ENCODE measurements at regions not wholly inside any gene's neighbourhood (a gene's known extent, or its start where the extent isn't known, plus 50 kb on each side); places are given as distances from the start of the nearest gene placed in this dataset.
A peak's percentile ranks its signal among the peaks of the same experiment; 100 is the strongest.

DNA sequence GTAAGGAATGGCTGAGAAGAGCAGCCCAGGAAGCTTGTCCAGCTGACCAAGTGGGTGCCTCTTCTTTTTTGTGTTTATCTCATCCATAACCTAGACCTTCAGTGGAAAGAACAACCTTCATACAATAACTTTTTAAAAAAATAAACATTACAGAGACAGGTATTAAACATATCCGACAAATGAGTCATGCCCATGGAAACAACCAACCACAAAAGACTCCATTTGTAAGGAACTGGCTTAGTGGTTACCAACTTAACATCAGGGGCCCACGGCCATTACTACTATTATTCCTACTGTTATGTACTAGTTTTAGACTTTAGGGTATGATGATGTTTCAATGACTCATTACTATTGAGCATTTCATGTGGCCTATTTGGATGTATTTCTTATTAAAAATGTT, 191.7 kb upstream of the SERP2 start:
- no peak for DNase-seq (ENCODE audit: low spot score)

DNA sequence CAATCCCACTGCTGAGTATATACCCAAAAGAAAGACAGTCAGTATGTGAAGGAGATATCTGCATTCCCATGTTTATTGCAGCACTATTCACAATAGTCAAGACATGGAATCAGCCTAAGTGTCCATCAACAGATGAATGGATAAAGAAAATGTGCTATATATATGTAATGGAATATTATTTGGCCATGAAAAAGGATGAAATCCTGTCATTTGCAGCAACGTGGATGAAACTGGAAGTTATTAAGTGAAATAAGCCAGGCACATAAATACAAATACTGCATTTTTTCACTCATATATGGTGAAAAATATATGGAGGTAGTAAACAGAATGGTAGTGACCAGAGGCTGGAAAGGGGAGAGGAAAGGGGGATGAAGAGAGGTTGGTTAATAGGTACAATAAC, 188.9 kb upstream of the SERP2 start:
- no peak for DNase-seq (ENCODE audit: low spot score)

DNA sequence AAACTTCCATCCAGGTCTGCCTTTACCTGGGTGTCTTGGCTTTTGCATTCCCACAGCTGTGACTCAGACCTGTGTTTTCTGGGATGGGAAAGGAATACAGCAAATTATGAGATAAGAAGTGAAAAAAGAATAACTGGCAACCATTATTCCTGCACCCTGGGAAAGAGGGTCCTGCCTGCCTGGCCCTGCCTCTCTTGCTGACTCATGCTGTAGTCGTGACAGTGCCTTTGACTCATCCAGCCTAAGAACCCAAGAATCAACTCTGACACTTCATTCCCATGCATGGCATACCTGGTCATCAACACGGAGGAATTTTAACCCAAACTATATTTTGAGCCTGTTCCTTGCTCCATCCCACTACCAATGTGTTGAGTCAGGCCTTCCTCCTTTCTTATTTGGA, 185.4 kb upstream of the SERP2 start:
- peak; percentile 48 for DNase-seq (ENCODE audit: low spot score)

DNA sequence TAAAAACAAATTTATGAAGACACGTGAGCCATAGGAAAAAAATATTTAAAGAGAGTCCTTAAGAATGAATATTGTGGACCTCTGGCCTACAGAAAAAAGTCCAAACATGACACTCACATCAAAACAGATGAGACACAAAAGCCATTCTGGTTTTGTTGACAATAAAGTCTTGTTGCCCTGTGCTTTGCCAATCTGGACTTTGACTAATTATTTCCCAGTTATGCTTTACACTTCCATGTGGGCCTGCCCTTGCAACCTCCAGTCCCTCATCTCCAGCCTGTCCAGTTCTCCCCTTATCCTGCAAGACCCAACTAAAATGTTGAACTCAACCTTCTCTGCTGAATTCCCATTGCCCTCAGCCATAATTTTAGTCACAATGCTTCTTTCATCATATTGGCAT, 184.5 kb upstream of the SERP2 start:
- no peak for DNase-seq (ENCODE audit: low spot score)

DNA sequence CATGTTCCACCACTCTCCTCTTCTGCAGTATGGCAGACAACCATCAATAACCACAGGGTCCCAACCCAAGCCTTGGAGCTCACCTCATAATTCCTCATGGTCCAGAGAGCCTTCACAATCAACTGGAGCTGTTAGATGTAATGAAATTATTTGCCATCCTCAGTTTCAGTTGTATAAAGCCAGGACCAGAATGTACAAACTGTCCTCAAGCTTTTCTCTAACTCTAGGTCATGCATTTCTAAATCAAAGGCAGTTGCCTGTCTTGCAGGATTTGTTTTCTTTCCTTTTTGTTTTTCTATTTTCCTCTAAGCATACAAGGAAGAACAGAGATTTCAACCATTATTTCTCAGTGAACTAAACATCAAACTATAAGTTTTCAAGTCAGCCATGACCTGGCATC, 182.5 kb upstream of the SERP2 start:
- no peak for DNase-seq (ENCODE audit: low spot score)

DNA sequence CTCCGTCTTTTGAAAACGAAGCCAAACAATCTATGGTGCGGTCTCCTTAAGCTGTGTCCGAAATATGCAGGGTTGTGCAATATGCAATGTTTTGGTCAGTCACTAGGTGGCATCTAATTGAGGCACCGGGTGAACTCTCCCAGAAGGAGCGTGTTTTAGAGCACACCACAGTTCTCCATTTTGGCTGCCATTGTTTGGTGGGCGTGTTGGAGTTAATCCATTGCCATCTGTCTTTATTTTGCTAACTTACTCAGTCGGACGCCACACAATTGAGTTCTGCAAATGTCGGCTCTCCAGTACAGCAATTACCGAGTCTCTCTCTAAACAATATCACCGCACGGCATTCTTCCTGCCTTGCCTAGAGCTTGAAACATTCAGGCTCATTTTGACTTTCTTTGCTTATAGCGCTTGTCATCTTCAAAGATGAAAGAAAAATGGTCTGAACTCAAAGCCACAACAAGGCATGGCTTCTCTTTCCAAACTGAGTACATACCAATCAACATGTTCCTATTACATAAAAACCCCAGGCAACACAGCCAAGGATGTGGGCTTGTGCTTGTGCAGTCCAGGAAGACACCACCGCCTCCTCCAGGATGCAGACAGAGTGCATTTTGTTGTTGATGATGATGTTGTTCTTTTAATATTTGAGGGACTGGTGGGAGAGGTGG, 182.0 kb upstream of the SERP2 start:
- peak; percentile 82 for DNase-seq (ENCODE audit: low spot score)

DNA sequence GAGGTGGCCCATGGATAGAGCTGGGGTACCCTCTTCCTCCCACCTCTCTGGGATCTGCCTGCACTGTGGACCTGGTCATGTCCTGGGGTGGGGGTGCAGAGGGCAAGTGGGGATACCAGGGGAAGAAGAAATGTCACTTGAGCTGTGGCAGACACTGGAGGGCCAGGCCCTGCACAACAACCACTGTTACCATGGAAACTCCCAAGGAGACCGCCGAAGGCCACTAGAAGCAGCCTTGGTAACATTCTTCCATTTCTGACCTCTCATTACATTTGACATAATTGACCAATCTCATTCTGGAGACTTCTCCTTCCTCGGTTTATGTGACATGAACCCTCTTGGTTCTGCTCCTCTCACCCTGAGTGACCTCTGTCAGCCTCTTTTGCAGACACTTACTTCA, 179.9 kb upstream of the SERP2 start:
- DNase-seq (ENCODE audit: low spot score): no peak

DNA sequence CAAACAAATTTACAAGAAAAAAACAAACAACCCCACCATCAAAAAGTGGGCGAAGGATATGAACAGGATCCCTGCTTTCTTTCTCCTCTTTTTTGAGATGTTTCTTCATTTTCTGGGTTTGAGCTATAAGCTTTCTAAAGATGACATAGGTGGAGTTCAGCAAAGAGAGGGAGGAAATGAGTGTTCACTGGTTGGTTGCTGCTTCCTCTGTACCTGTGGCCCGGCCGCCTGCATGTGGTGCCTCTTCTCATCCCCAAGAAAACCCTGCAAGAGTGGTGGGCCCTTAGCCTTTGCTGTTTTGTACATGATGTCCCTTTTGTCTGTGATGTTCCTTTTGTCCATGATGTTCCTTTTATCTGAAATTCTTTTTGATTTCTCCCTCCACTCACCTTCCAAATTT, 178.4 kb upstream of the SERP2 start:
- DNase-seq (ENCODE audit: low spot score): no peak

DNA sequence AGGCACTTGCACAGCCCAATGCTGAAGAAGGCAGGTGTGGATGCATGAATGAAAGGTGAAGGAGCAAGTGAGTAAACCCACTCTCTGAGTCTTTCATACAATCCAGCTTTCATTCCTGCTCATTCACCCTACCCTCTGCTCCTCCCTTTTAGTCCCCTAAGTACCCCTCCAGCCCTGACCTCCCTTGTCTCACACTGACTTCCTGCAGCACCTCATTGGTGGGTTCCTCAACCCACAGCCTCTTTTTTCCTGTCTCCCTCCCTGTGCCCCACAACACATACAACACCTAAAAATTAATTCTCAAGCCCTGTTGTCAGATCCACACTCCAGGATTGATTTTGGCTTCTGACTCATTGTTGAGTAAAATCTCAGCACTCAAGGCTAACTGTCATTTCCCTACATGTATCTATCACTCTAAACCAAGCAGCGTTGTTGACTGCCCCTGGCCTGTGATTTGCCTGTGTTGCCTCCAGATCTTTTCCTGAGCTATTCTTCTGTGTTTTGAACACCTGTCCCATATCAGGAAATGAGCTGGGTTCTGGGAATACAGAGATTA, 177.3 kb upstream of the SERP2 start:
- DNase-seq (ENCODE audit: low spot score): no peak

DNA sequence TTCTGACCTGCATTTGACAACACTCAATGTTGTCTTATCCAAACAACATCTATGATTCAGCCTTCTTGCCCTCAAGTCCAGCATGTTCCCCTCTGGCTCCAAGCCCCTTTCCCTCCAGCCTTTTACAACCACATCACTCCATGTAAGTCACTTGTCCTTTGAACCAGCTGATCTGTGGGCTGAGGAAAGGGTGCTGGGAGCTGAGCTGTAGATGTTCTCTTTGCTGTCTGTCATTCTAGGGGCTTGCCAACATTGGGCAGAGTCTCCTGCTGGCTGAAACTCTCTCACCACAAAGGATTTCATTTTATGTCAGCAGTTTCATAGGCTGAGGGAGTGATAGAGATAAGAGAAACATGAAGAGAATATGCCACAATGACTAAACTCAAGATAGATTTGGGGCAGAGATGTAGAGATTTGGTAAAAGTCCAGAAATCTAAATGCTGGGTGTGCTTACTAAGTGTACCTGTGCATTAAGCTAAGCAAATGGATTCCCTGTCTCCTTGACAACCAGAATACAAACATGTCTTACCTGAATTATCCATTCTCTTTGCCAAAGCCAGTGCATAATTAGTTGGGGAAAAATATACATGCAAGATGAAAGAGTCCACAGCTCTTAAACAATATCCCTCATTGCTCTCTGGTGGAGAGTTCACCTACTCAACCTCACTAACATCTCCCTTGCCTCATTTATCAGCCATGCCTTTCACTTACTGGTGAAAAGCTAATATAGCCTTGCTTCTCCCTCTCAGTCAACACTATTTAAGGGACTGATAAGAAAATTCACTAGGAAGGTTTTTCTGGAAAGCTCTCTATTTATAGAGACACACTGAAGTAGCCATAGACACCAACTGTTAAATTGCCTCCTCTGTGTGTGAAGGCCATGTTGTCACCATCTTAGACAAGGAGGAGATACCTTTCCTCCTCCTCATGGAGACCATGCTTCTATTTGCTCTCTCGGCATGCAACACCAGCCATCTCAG, 175.5 kb upstream of the SERP2 start:
- no peak for DNase-seq (ENCODE audit: low spot score)

DNA sequence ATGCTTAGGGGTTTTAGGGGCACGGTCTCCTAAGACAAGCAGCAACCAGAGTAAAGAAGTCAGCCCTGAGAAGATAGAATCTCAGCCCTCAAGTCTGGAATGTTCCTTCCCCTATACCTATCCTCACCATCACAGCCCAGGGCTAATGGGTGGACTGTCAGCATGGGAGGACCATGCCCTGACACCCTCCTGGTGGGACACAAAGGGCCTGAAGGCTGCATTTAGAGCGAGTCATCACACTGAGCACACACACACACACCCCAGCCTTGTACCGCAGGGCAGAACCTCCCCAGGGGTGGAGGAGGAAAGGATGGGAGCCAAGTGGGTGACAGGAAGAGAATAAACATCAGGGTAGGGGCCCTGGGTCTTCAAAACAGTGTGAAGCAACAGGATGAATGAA, 174.8 kb upstream of the SERP2 start:
- DNase-seq (ENCODE audit: low spot score): no peak

DNA sequence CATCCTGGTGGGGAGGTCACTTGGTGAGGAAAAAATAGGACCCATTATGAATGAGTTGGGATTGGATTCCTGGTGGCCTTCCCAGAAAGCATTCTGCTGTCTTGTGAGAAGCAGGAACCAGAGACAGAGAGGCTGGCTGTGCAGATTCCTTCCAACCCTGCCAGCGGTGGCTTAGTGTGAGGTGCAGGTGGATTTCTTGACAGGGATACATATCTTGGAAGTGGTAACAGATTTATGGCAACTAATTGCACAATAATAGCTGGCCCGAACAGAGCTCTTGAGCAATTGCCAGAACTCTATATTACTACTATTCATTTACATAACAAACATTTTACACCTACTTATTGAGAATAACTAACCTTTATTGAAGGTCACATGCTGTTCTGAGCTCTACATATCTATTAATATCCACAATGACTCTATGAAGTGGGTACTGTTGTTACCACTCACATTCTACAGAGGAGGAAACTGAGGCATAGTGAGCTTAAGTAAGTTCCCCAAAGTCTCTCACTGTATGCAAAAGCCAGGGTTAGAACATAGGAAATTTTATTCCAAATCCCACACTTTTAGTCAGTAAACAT, 173.9 kb upstream of the SERP2 start:
- DNase-seq (ENCODE audit: low spot score): no peak

DNA sequence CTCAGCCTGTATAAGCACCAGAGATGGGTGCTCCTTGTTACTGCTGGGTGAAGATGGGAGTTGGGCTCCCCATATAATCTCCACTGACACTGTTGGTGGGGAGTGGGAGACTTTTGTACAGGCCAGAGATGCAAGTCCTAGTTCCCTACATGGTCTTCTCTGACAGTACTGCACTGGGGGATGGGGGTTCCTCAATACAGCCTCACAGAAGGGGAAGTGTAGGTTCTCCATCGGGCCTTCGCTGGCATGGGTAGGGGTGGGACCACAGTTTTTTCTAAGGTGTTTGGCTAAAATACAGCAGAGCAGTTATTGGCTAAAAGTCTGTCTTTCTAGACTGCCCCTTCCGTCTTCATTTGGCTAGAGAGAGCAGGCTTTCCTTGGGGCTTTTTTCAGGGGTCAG, 167.2 kb upstream of the SERP2 start:
- no peak for DNase-seq (ENCODE audit: low spot score)

DNA sequence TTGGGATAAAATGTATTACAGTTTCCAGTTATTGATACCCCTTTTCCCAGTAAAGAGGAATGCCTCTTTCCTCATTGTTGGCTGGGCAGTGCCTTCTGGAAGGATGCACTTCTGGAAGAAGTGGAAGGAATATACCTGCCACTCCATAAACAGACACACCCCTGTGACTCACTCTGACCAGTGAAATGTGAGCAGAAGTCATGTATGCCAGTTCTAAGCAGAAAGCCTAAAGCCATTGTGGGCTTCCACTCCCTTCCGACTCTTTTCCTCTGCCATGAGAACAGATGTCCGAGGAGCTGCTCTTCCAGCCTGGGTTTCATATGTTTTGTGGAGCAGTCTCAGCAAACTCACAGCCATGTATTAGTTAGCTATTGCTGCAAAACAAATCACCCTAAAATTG, 166.1 kb upstream of the SERP2 start:
- no peak for DNase-seq (ENCODE audit: low spot score)

DNA sequence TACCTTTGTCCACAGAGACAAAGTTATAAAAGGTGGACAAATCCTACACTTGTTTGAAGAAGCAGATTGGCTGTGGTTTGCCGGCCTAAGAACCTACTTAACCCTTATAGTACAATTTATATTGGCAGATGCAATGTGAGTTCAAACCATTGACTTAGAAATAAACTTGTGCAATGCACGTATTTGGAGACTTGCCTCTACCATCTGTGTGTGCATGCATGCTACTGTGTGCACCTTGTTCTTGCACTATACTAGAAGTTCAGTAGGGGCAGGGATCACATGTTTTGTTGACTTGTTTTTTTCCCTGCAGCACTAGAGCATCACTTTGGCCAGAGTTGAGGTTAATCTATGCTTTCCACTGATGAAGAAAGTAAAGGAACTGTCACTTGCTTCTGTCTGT, 163.1 kb upstream of the SERP2 start:
- DNase-seq (ENCODE audit: low spot score): no peak

DNA sequence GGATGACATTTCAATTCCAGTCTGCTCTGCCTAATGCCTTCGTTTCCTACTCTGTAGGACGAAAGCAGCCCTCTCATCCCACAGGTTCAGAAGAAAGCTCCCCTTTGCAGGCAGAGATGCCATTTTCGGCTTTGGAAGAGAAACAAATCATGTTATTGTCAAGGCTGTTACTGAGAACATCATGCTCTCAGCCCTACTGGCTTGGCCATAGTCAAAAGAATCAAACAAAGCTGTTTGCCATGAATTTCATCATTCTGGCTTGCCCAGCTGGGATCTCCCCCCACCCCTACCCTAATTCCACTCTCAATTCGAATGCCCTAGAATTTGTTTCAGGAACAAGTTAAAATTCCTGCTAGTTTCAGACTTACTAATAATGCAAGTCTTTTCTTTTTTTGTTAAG, 162.3 kb upstream of the SERP2 start:
- DNase-seq (ENCODE audit: low spot score): no peak

DNA sequence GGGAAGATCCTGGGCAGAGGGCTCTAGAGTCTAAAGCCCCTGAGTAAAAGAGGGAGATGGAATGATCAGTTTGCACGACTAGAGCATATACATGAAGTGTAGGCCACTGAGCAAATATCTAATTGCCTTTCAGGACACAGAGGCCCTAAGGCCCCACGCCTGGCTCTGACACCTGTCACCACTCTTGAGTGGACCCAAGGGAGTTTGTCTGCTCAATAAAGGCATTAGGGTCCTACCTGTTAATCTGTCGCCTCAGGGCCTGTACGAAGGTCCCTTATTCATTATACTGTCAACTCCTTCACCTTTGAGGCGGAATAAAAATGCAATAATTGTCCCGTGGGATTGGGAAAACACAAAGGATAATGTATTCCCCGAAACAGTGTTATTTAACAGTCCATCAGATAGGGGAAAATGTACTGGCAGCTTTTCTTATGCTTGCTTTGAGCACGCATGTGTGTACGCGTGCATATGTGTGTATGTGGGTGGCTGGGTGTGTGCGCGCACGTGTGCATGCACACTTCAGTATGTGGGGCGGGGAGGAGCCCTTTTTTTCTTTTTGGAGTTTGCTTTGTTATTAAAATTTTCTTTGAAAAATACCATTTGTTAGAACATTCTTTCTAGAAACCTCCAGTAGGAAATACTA, 161.8 kb upstream of the SERP2 start:
- no peak for DNase-seq (ENCODE audit: low spot score)

DNA sequence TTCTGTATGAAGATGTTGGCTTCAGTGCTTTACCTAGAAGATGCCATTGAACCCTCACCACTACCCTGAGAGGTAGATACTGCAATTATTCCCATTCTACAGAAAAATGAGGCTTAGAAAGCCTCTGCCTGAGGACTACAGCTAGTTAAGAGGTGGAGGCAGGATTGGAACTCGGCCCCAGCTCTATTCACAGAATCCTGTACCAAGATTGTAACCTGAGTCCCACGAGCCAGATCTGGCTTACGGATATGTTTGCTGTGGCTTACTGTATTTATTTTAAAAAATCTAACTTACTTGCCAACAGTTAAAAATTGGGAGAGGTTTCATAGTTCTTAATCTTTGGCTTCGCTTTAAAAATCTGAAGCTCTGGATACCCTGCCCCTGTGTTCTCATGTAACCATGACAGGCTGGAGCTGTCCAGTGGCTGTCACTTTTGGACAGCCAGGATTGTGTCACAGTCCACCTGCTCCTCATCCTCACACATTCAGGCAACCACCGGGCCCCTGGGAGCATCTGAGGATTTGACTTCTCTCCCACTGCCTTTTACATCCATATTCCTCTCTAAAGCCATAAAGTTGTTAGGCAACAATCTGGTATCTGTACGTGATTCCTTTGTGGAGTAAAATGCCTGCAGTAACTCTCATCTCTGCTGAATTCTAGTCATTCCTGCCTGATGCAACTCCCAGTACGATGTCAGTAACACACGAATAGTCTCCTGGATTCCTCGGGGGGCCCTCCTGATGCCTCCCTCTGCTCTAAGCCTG, 160.8 kb upstream of the SERP2 start:
- no peak for DNase-seq (ENCODE audit: low spot score)

DNA sequence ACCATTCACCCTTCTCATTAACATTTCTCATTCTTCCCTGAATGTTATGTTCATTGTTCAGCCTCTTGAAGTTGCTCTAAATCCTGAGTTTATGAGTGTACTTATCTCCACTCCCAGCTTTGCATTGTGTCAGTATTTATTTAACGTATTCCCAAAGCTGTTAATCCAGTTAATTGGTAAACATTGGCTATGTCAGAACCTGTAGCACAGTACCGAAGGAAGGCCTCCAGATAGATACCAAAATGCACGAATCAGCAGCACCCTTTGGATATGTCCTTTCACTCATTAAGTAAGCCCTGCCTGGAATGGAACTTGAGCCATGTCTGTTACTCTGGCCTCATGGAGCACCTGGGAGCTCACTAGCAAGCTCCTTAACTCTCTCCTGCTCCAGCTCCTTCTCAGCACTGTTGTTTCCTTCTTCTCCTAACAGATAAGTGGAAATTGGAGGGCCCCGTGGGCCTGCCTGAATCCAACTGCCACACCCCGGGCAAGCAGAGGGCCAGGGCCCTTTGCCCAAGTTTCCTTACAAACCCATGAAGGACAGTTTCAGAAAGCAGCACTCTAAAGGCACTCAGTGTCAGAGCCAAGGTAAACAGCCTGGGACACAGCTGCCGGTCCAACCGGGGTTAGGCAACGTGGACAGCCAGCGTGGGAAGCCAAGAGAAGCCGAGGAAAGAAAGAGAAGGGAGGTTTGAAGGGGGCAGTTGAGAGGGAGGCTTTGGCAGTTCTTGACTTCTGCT, 155.0 kb upstream of the SERP2 start:
- DNase-seq (ENCODE audit: low spot score): no peak

DNA sequence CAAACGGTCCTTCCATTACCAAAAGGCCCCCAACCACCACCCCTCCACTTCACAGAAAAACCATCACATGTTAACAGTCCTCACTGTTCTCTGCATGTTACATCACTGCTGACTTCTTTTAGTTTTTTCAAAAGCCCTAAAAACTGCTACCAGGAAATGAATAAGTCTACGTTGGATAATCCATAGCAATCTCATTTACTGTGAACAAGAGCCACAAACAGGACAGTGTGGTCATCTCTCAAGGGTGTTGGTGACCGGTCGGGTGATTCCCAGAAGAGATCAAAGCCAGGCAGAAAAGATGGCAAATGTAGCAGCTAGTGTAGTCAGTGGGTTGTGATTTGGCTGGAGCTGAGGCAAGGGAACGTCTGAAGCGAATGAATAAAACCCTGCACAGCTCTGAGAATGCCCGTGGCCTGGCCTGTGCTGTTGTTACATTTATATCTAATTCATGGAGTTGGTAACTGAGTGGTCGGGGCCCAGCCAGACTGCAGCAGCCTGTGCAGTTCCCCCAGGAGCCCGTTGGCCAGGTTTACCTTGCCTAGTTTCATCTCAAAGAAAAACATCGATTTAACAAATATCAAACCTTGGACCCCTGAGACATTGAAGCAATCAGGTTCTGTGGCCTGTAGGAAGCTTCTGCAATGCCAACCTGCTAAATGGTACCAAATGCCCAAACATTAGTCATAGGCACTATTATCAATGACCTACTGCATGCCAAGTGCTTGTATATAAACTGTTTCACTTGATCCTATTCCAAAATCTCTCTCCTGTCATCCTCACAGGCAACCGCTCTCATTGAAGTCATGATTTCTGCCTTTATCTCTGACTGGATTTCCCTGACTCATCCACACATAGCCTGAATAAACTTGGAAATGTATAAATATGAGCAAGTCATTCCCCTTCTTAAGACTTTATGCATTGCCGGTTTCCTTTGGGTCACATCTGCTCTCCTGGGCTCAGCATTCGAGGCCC, 153.8 kb upstream of the SERP2 start:
- peak; percentile 46 for DNase-seq (ENCODE audit: low spot score)
